GM21825 (cell line): ENCODE measurements at regions not wholly inside any gene's neighbourhood (a gene's known extent, or its start where the extent isn't known, plus 50 kb on each side); places are given as distances from the start of the nearest gene placed in this dataset.
"Not testable (repeated sequence)": the region's sequence is repeated elsewhere in the genome, so short reads cannot be mapped to it uniquely, and the experiment has no call there.

Experiments used
- ATAC-seq: cut with Tn5 transposase; IDR thresholded peaks from one replicate; pipeline ENCODE4 v1.9.1; 2021; ENCODE audit warnings: mild to moderate bottlenecking, moderate library complexity; ENCODE audit not compliant: unreplicated experiment

GRCh38 chr6:169985121-169986015 is 233.9 kb downstream of the ERMARD start:
- ATAC-seq = no peak

- no peak for ATAC-seq
Observed at GRCh38 chr6:169984181-169985120, 233.0 kb downstream of the ERMARD start.

DNA sequence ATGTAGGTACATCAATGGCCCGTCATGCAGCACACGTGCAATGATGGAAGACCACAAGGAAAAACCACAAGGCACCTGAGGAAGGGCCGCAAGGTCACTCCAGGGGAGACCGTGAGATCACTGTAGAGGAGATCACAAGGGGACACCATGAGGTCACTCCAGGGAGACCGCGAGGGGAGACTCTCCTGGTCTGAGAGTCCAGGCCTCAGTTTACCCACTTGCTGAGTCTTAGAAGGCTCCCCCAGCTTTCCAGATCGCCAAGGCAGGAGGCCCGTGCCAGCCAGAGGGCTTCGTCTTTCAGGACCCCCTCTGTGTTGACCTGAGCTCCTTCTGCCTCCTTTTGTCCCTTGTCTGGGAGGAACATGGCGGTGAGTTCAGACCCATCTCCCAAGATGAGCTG is 232.2 kb downstream of the ERMARD start:
- ATAC-seq = no peak

- no peak for ATAC-seq
Observed at GRCh38 chr6:169982461-169983386, 231.3 kb downstream of the ERMARD start.

GRCh38 chr6:169981969-169982368 is 230.5 kb downstream of the ERMARD start:
- ATAC-seq = no peak

DNA sequence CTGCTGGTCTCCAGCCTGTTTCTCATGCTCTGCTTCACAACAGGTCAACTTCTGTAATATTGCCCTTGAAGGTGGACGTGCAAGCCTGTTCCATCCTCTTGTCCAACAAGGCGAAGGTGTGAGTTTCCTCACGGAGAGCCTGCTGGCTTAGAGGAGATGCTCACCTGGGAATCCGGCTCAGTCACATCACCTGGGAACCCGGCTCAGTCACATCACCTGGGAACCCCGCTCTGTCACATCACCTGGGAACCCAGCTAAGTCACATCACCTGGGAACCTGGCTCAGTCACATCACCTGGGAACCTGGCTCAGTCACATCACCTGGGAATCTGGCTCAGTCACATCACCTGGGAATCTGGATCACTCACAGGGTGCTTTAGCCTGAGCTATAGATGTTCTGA is 230.1 kb downstream of the ERMARD start:
- no peak for ATAC-seq

- no peak for ATAC-seq
Observed at GRCh38 chr6:169980826-169981450, 229.5 kb downstream of the ERMARD start.

- no peak for ATAC-seq
Observed at GRCh38 chr6:169979873-169980432, 228.5 kb downstream of the ERMARD start.

GRCh38 chr6:169978615-169979161 is 227.3 kb downstream of the ERMARD start:
- ATAC-seq = no peak

DNA sequence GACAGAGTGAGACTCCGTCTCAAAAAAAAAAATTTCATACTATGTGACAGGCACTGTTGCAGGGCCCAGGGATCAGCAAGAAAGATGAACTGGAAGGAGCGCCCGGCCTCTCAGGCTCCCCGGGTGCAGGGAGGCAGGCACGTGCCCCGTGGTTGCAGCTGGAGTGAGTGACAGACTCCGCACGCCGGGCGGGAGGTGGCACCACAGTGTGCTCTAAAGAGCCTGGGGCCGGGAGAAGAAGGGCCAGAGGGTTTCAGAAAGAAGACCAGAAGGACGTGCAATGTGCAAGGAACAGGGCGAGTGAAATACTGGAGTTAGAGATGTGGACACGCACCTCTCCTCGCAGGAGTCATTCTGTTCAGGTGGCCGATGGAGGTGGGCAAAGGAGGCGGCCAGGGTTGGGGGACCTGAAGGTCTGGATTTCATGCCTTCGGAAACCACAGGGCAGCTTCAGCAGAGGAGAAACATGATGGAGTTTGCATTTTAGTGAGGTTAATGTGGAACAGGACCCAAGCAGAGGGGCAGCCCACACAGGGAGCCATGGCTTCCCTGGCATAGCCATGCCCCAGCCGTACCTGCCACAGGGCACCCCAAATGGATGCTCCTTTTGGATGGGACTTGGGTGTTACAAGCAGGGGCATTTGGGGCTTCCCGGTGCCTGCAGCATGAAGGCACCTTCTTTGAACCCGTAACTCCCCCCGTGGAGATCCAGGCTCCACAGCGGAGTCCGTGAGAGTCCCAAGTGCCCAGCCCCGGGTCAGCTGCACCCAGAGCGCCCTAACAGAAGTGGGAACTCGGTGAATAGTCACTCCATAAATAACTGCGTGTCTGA is 226.2 kb downstream of the ERMARD start:
- ATAC-seq = no peak

- ATAC-seq = no peak
Observed at GRCh38 chr6:169976301-169977081, 225.1 kb downstream of the ERMARD start.

GRCh38 chr6:169975701-169976100 is 224.3 kb downstream of the ERMARD start:
- no peak for ATAC-seq

- ATAC-seq = no peak
Observed at GRCh38 chr6:169975286-169975685, 223.9 kb downstream of the ERMARD start.

DNA sequence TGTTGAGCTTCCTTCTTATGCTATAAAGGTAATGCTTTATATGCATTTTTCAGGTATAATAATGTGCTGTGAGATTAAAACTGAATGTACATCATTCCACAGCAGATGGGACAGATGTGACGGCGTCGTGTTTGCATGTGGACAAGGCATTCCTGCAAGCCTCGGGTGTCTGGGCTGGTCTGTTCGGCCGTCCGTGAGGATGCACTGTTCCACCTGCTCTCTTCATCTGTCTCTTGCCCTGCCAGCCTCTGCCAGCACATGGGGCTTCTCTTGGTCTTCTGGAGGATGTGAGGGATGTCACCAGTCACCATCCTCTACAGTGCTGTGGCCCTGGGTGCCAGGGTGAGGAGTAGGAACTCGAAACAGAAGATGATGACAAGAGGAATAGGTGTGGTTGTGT is 223.2 kb downstream of the ERMARD start:
- ATAC-seq = no peak

GRCh38 chr6:169973588-169974467 is 222.4 kb downstream of the ERMARD start:
- ATAC-seq = not testable (repeated sequence)

- ATAC-seq = no peak
Observed at GRCh38 chr6:169972736-169973135, 221.3 kb downstream of the ERMARD start.

DNA sequence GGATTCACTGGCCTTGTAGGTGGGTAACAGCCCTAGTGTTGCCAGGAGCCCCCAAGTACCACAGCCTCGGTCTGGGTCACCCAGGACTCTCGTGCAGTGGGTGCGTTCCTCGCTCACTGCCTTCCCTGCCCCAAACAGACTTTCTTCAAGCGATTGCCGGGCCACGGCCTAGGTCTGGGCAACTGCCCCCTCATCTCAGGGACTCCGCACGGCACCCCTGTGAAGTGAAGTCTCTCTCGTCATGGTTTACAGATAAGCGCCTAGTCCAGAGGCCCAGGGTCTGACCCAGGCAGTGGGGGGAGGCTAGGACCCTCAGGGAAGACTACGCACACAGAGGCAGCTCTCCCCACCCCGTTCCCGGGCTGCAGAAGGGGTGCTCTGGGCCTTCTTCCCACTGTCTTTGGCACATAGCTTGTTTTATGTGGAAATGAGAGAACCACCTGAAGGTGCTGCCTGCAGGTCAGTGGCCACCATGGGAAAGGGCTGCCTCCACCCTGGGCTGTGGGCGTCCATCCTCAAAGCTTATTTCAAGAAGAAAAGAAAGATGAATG is 220.8 kb downstream of the ERMARD start:
- ATAC-seq = no peak
